CD14-positive monocyte (primary cell): ENCODE measurements at regions not wholly inside any gene's neighbourhood (a gene's known extent, or its start where the extent isn't known, plus 50 kb on each side); places are given as distances from the start of the nearest gene placed in this dataset.

Experiments
- DNase-seq, 3 donors: peaks; one replicate each; pipeline ENCODE4 v3.0.0-alpha.2; 2011 to 2022
- H2AFZ ChIP-seq: 2 replicates; pipeline ENCODE4 v1.6.0; 2012; ENCODE audit warnings: mild to moderate bottlenecking, low read depth, low read length, inconsistent platforms; ENCODE audit not compliant: insufficient read depth, poor library complexity, severe bottlenecking
- H3K27ac ChIP-seq, 2 donors: 1 replicate in 1 of 2; 2 replicates in 1 of 2; pipeline ENCODE4 v1.5.1; 2012 to 2013; ENCODE audit warnings: low read length in 2 of 2, control low read depth in 1 of 2, inconsistent platforms in 1 of 2, low read depth in 1 of 2, mild to moderate bottlenecking in 1 of 2
- H3K27me3 ChIP-seq, 2 donors: one replicate each; pipeline versions ENCODE4 v1.6.0 to v1.6.1; 2011 to 2013; ENCODE audit warnings: low read length in 2 of 2; ENCODE audit not compliant: control insufficient read depth in 2 of 2, insufficient read depth in 2 of 2
- H3K36me3 ChIP-seq, 2 donors: replicated peaks in 1 of 2; 1 replicate in 1 of 2; 2 replicates in 1 of 2; pipeline versions ENCODE4 v1.5.1 to v1.6.1; 2012 to 2013; ENCODE audit warnings: low read length in 2 of 2, control low read depth in 1 of 2, inconsistent platforms in 1 of 2, mild to moderate bottlenecking in 1 of 2; ENCODE audit not compliant: insufficient read depth in 2 of 2, control insufficient read depth in 1 of 2
- H3K4me1 ChIP-seq, 2 donors: 1 replicate in 1 of 2; 2 replicates in 1 of 2; pipeline versions ENCODE4 v1.5.1 to v1.6.1; 2012 to 2013; ENCODE audit warnings: low read length in 2 of 2, control low read depth in 1 of 2, inconsistent platforms in 1 of 2, mild to moderate bottlenecking in 1 of 2, moderate library complexity in 1 of 2; ENCODE audit not compliant: insufficient read depth in 2 of 2, control insufficient read depth in 1 of 2
- H3K4me2 ChIP-seq: replicated peaks from 2 replicates; pipeline ENCODE3; 2012; ENCODE audit warnings: low read length, moderate library complexity, mild to moderate bottlenecking; ENCODE audit not compliant: poor library complexity, severe bottlenecking; ENCODE audit errors: extremely low read depth
- H3K4me3 ChIP-seq, 3 experiments: fragments of 200-600 bp in 1 of 3; sonication (generic) in 1 of 3; replicated peaks in 1 of 3; 1 replicate in 2 of 3; 2 replicates in 1 of 3; pipeline ENCODE4 v1.5.1; 2011 to 2013; ENCODE audit warnings: low read length in 3 of 3, mild to moderate bottlenecking in 3 of 3, control low read depth in 2 of 3, low read depth in 2 of 3, inconsistent platforms in 1 of 3, moderate library complexity in 1 of 3
- H3K79me2 ChIP-seq: 2 replicates; pipeline ENCODE4 v1.6.0; 2012; ENCODE audit warnings: mild to moderate bottlenecking, control low read depth, inconsistent platforms, low read length, moderate library complexity; ENCODE audit not compliant: insufficient read depth
- H3K9ac ChIP-seq: 2 replicates; pipeline ENCODE4 v1.6.0; 2017; ENCODE audit warnings: low read length, mild to moderate bottlenecking; ENCODE audit not compliant: insufficient read depth, poor library complexity, severe bottlenecking
- H3K9me3 ChIP-seq, 2 donors: replicated peaks in 1 of 2; 1 replicate in 1 of 2; 2 replicates in 1 of 2; pipeline versions ENCODE4 v1.5.1 to v1.6.1; 2012 to 2013; ENCODE audit warnings: low read length in 2 of 2, control low read depth in 1 of 2; ENCODE audit not compliant: control insufficient read depth in 1 of 2, insufficient read depth in 1 of 2
- H4K20me1 ChIP-seq: 2 replicates; pipeline ENCODE4 v1.6.0; 2012; ENCODE audit warnings: mild to moderate bottlenecking, low read length, control low read depth, moderate library complexity; ENCODE audit not compliant: insufficient read depth
- H3K27ac Mint-ChIP-seq, 7 donors: one replicate each; pipeline ENCODE4 v1.8.0; 2020; ENCODE audit warnings: mild to moderate bottlenecking in 7 of 7, mixed read lengths in 7 of 7, moderate library complexity in 6 of 7, inconsistent platforms in 2 of 7
- H3K27me3 Mint-ChIP-seq, 3 donors: one replicate each; pipeline ENCODE4 v1.8.0; 2021 to 2022; ENCODE audit warnings: low read depth in 3 of 3, mild to moderate bottlenecking in 3 of 3, mixed read lengths in 3 of 3, moderate library complexity in 3 of 3, inconsistent platforms in 1 of 3
- H3K36me3 Mint-ChIP-seq, 2 donors: one replicate each; pipeline ENCODE4 v1.8.0; 2020; ENCODE audit warnings: mixed read lengths in 2 of 2, inconsistent platforms in 1 of 2, mild to moderate bottlenecking in 1 of 2
- H3K4me1 Mint-ChIP-seq: one replicate; pipeline ENCODE4 v1.8.0; 2020; ENCODE audit warnings: mild to moderate bottlenecking, mixed read lengths
- H3K4me3 Mint-ChIP-seq, 2 donors: one replicate each; pipeline ENCODE4 v1.8.0; 2020; ENCODE audit warnings: mild to moderate bottlenecking in 2 of 2, mixed read lengths in 2 of 2, moderate library complexity in 1 of 2
- H3K9me3 Mint-ChIP-seq, 7 donors: one replicate each; pipeline ENCODE4 v1.8.0; 2020 to 2022; ENCODE audit warnings: mixed read lengths in 7 of 7, mild to moderate bottlenecking in 6 of 7, moderate library complexity in 6 of 7, inconsistent platforms in 2 of 7
- CTCF ChIP-seq: fragments of 200-600 bp; IDR thresholded peaks from one replicate; pipeline ENCODE4 v1.8.0; 2022; ENCODE audit warnings: antibody characterized with exemption, mild to moderate bottlenecking
- WGBS: methylation state at CpG from one replicate; pipeline ENCODE4 v1.1.5; 2013; ENCODE audit warnings: missing lambda C conversion rate; ENCODE audit not compliant: insufficient coverage; 5-methylcytosine and 5-hydroxymethylcytosine counted together
- intact Hi-C, 2 donors: fragments of 100-400 bp; cut with micrococcal nuclease; formaldehyde crosslinking; loops; one replicate each; pipeline versions ENCODE4 v1.15.0 to v1.15.1; 2023

GRCh38 chr9:22992780-22993179 is 546.2 kb downstream of the DMRTA1 start:
- Histone ChIP-seq H4K20me1 (no peaks in the 10 kb centered on the region), H3K4me3 (no peak overlapping the region), H3K36me3 (no peaks in the 10 kb centered on the region), H3K27ac (no peak overlapping the region), H3K4me2 (no peak overlapping the region), H3K79me2 (no peaks in the 10 kb centered on the region), H3K9me3 (peaks cover 8 to 12% of the 10 kb centered on the region in 2 donors), H3K9ac (no peak overlapping the region), H2AFZ (no peak overlapping the region), H3K27me3 (no peaks in the 10 kb centered on the region), H3K4me1 (no peaks in the 10 kb centered on the region)
- no peak overlapping the region for H3K27ac Mint-ChIP-seq
- WGBS, result no CpG with 5 or more reads among the region's 3 CpGs
- H3K4me3 Mint-ChIP-seq, result no peak overlapping the region
- H3K36me3 Mint-ChIP-seq, result no peaks in the 10 kb centered on the region
- H3K9me3 Mint-ChIP-seq, result peaks cover 0 to 12% (median 9%) of the 10 kb centered on the region in 7 donors
- DNase-seq, result no peak
- intact Hi-C loops, result no loop called here
- H3K27me3 Mint-ChIP-seq, result no peaks in the 10 kb centered on the region
- H3K4me1 Mint-ChIP-seq, result no peaks in the 10 kb centered on the region
- no peak for TF ChIP-seq CTCF

GRCh38 chr9:22997923-22998322 is 551.3 kb downstream of the DMRTA1 start:
- Histone ChIP-seq H3K4me2 (no peak overlapping the region), H3K4me1 (no peaks in the 10 kb centered on the region), H4K20me1 (no peaks in the 10 kb centered on the region), H3K9ac (no peak overlapping the region), H3K79me2 (no peaks in the 10 kb centered on the region), H3K9me3 (peaks cover 19 to 25% of the 10 kb centered on the region in 2 donors), H3K36me3 (no peaks in the 10 kb centered on the region), H3K27me3 (no peaks in the 10 kb centered on the region), H3K27ac (no peak overlapping the region), H2AFZ (no peak overlapping the region), H3K4me3 (no peak overlapping the region)
- Mint-ChIP-seq H3K27ac (no peak overlapping the region), H3K4me1 (no peaks in the 10 kb centered on the region), H3K4me3 (no peak overlapping the region), H3K9me3 (peaks cover 4 to 16% (median 16%) of the 10 kb centered on the region in 7 donors), H3K27me3 (no peaks in the 10 kb centered on the region), H3K36me3 (no peaks in the 10 kb centered on the region)
- no peak for TF ChIP-seq CTCF
- WGBS, result no CpG with 5 or more reads among the region's 4 CpGs
- intact Hi-C loops, result no loop called here
- DNase-seq, result no peak
